Esophagus (tissue), 2 donors: ENCODE measurements at regions not wholly inside any gene's neighbourhood (a gene's known extent, or its start where the extent isn't known, plus 50 kb on each side); places are given as distances from the start of the nearest gene placed in this dataset.

Source experiments
- H3K27ac ChIP-seq, 2 donors: one replicate each; pipeline ENCODE4 v1.5.1; 2013; ENCODE audit warnings: low read depth in 2 of 2, mild to moderate bottlenecking in 2 of 2, inconsistent platforms in 1 of 2, low read length in 1 of 2, moderate library complexity in 1 of 2
- H3K27me3 ChIP-seq, 2 donors: one replicate each; pipeline ENCODE4 v1.6.1; 2013; ENCODE audit warnings: low read length in 2 of 2, control low read depth in 1 of 2, mild to moderate bottlenecking in 1 of 2; ENCODE audit not compliant: insufficient read depth in 2 of 2, control insufficient read depth in 1 of 2
- H3K36me3 ChIP-seq, 2 donors: one replicate each; pipeline ENCODE4 v1.6.1; 2013; ENCODE audit warnings: low read length in 1 of 2; ENCODE audit not compliant: control insufficient read depth in 2 of 2, insufficient read depth in 2 of 2
- H3K4me1 ChIP-seq, 2 donors: one replicate each; pipeline ENCODE4 v1.6.1; 2013; ENCODE audit warnings: low read length in 1 of 2; ENCODE audit not compliant: control insufficient read depth in 2 of 2, insufficient read depth in 2 of 2
- H3K4me3 ChIP-seq, 2 donors: one replicate each; pipeline ENCODE4 v1.5.1; 2013; ENCODE audit warnings: low read length in 2 of 2, mild to moderate bottlenecking in 2 of 2, low read depth in 1 of 2, moderate library complexity in 1 of 2
- H3K9me3 ChIP-seq, 2 donors: one replicate each; pipeline ENCODE4 v1.6.1; 2013; ENCODE audit warnings: mild to moderate bottlenecking in 2 of 2, low read depth in 1 of 2, low read length in 1 of 2, moderate library complexity in 1 of 2; ENCODE audit not compliant: control insufficient read depth in 2 of 2, insufficient read depth in 1 of 2
- WGBS, 2 donors: extraction: QIAGEN DNeasy Blood & Tissue Kit; methylation state at CpG; one replicate each; pipeline ENCODE4 v1.1.7; 2013; 5-methylcytosine and 5-hydroxymethylcytosine counted together
- donor health status: healthy with polysubstance abuse.
- donor health status: Bipolar disorder and iron deficiency.

DNA sequence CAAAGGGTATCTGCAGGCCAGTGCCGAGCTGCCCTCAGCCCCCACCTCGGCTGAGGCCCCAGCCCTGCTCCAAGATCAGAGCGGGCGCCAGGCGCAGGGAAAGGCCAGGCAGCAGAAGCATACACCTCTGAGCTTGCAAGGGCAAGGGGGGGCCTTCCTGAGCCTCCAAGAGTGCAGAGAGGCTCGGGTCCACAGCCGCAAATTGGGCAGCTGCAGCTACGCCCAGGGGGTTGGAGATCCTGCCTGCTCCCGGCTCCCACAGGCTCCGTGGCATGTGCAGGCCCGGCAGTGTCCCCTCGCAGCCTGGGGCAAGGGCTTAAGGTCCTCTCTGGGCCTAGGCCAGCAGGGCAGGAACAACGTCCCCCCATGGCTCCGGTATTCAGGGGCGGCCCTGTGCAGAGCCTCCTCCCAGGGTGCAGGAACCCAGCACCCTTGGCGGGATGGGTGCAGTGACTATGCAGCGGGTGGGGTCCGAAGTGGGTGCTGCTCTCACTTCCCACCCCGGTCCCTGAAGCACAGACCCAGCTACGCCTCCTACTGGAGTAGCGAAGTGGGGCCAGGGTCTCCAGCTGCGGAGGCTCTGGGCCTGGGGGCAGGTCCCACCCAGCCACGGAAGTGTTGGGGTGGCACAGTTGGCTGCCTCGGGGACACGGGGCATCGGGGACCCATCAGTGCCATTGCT is 120.2 kb upstream of the TMEFF2 start:
- Histone ChIP-seq H3K4me3 (no peak overlapping the region), H3K36me3 (no peaks in the 10 kb centered on the region), H3K4me1 (no peaks in the 10 kb centered on the region), H3K9me3 (peaks cover 8 to 11% of the 10 kb centered on the region in 2 donors), H3K27ac (no peak overlapping the region), H3K27me3 (no peaks in the 10 kb centered on the region)
- WGBS, 2 donors, result 89 to 90% methylated on average over 26 of the region's 26 CpGs

DNA sequence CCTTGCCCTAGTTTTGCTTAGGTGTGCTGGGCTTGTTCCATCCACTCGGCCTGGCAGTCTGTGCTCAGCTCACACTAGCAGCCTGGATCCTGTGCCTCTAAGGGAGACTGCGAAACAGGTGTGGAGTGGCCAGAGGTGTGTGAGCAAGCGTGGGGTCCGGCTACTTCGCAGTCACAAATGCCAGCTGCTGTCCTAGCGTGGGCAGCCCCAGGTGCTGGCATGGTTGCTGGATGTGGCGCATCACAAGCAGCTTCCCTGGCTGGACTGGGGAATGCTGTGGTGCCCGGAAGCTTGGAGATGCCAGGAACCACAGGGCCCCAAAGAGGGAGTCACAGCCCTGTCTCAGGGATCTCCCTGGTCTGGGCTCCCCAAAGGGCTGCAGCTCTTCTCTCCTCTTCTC is 119.0 kb upstream of the TMEFF2 start:
- Histone ChIP-seq H3K27ac (no peak overlapping the region), H3K9me3 (peaks cover 8 to 11% of the 10 kb centered on the region in 2 donors), H3K4me1 (no peaks in the 10 kb centered on the region), H3K27me3 (no peaks in the 10 kb centered on the region), H3K36me3 (no peaks in the 10 kb centered on the region), H3K4me3 (no peak overlapping the region)
- WGBS, 2 donors, result 88 to 94% methylated on average over 8 of the region's 8 CpGs

GRCh38 chr2:192311701-192312460 is 117.1 kb upstream of the TMEFF2 start:
- no peak overlapping the region for H3K4me3 ChIP-seq
- 85 to 90% methylated on average over 2 of the region's 2 CpGs for WGBS, 2 donors
- H3K9me3 ChIP-seq, result peaks cover 8 to 11% of the 10 kb centered on the region in 2 donors
- H3K27me3 ChIP-seq, result no peaks in the 10 kb centered on the region
- no peaks in the 10 kb centered on the region for H3K36me3 ChIP-seq
- no peak overlapping the region for H3K27ac ChIP-seq
- no peaks in the 10 kb centered on the region for H3K4me1 ChIP-seq

DNA sequence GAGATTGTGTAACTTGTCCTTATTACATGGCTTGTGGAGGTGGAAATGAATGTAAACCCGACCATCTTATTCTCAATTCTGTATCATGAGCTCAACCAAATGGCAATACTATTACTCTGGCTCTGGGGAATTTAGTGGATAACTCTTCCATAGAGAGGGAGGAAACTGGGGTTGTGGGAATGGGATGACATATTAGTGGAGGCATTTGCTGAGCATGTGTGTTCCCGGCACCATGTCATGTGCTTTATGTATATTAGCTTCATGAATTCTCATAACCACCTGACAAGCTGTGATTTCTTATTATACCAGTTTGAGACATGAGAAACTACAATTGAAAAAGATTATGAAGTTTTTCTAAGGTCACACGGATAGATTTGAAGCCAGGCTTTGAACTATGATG is 112.8 kb upstream of the TMEFF2 start:
- H3K27ac ChIP-seq, result no peak overlapping the region
- no peaks in the 10 kb centered on the region for H3K27me3 ChIP-seq
- H3K4me1 ChIP-seq, result no peaks in the 10 kb centered on the region
- H3K36me3 ChIP-seq, result no peaks in the 10 kb centered on the region
- WGBS, 2 donors, result 74 to 75% methylated on average over 3 of the region's 3 CpGs
- H3K9me3 ChIP-seq, result no peaks in the 10 kb centered on the region
- H3K4me3 ChIP-seq, result no peak overlapping the region

GRCh38 chr2:192298664-192299063 is 103.9 kb upstream of the TMEFF2 start:
- no peaks in the 10 kb centered on the region for H3K4me1 ChIP-seq
- H3K9me3 ChIP-seq, result no peaks in the 10 kb centered on the region
- no peaks in the 10 kb centered on the region for H3K36me3 ChIP-seq
- H3K27ac ChIP-seq, result no peak overlapping the region
- H3K27me3 ChIP-seq, result no peaks in the 10 kb centered on the region
- 65 to 71% methylated on average over 3 of the region's 3 CpGs for WGBS, 2 donors
- H3K4me3 ChIP-seq, result no peak overlapping the region

GRCh38 chr2:192292478-192292877 is 97.7 kb upstream of the TMEFF2 start:
- no peak overlapping the region for H3K27ac ChIP-seq
- H3K4me3 ChIP-seq, result no peak overlapping the region
- no peaks in the 10 kb centered on the region for H3K9me3 ChIP-seq
- H3K4me1 ChIP-seq, result no peaks in the 10 kb centered on the region
- no peaks in the 10 kb centered on the region for H3K27me3 ChIP-seq
- WGBS, 2 donors, result 92 to 93% methylated on average over 2 of the region's 2 CpGs
- no peaks in the 10 kb centered on the region for H3K36me3 ChIP-seq

DNA sequence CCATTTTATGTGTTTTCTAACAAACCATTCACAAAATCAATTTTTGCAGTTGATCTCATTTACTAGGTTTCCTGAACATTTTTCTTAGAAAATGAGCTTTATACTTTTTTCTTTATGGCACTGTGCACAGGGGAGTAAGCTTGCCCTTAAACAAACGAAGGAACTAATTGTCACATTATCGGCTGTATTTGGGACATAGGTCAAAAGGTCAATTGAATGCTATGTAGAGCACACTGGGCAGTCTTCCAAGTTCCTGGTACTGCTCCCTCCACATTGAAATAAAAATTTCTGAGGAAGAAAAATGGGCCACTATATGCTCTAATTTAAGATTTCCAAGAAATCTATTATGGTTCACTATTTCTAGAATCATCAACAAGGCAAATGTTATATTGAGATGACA is 93.6 kb upstream of the TMEFF2 start:
- 11 to 15% methylated on average over 2 of the region's 2 CpGs for WGBS, 2 donors
- Histone ChIP-seq H3K9me3 (no peaks in the 10 kb centered on the region), H3K27ac (no peak overlapping the region), H3K36me3 (no peaks in the 10 kb centered on the region), H3K4me3 (no peak overlapping the region), H3K4me1 (no peaks in the 10 kb centered on the region), H3K27me3 (no peaks in the 10 kb centered on the region)

DNA sequence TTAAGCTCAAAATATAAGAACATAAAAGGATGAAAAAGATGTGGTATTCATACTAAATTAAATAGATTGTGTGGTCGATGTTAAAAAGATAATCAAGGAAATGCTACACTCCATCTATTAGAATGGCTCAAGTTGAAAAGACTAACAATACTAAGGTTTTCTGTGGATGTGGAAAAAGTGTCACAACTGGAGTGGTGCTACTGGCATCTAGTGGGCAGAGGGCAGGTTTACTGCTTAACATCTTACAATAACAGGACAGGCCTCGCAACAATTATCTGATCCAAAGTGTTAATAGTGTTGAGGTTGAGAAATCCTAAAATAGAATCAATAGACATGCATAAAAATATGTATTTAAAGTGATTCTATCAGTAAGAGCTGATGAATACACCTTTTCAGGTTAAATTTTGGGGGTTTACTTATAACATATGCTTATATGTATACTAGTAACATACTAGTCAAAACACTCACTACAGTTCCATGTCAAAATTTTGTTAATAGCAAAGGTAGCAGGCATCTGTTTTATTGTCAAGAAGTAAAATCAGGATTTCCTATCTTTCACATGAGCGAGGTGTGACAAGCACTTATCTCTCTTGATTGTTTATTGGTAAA is 91.5 kb upstream of the TMEFF2 start:
- Histone ChIP-seq H3K4me1 (no peaks in the 10 kb centered on the region), H3K9me3 (no peaks in the 10 kb centered on the region), H3K27ac (no peak overlapping the region), H3K4me3 (no peak overlapping the region), H3K27me3 (no peaks in the 10 kb centered on the region), H3K36me3 (no peaks in the 10 kb centered on the region)
- 80 to 88% methylated on average over 3 of the region's 3 CpGs for WGBS, 2 donors

DNA sequence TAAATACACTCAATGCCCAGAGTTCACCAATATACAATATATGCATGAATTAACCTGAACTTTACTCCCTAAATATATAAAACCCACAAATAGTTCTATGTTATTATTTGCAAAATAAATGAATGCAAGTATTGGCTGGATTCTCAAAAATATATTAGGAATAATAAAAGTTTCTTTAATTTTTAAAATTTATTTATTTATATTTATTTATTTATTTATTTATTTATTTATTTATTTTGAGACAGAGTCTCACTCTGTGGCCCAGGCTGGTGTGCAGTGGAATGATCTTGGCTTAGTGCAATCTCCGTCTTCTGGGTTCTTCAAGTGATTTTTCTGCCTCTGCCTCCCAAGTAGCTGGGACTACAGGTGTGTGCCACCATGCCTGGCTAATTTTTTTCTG is 88.7 kb upstream of the TMEFF2 start:
- Histone ChIP-seq H3K9me3 (no peaks in the 10 kb centered on the region), H3K36me3 (no peaks in the 10 kb centered on the region), H3K27me3 (no peaks in the 10 kb centered on the region), H3K27ac (no peak overlapping the region), H3K4me3 (no peak overlapping the region), H3K4me1 (no peaks in the 10 kb centered on the region)
- 95 to 96% methylated on average over 1 of the region's 1 CpG for WGBS, 2 donors
